ENCODE measurements at regions not wholly inside any gene's neighbourhood (a gene's known extent, or its start where the extent isn't known, plus 50 kb on each side); places are given as distances from the start of the nearest gene placed in this dataset.

- no peak overlapping the region for H3K4me3 ChIP-seq (ENCODE audit: low read depth, low read length)
- H3K36me3 ChIP-seq, result no peaks in the 10 kb centered on the region
- no peaks in the 10 kb centered on the region for H3K9me3 ChIP-seq
- H3K4me1 ChIP-seq, result peaks cover 9% of the 10 kb centered on the region
- TF ChIP-seq CTCF (IDR thresholded peaks at IDR 0.05; ENCODE audit: low read depth, low read length), result peak; percentile 85
- peak; percentile 56 for DNase-seq
- no peaks in the 10 kb centered on the region for H3K27me3 ChIP-seq
Measured at GRCh38 chr7:28296571-28297483, 115.5 kb upstream of the CREB5 start.

- TF ChIP-seq CTCF (IDR thresholded peaks at IDR 0.05; ENCODE audit: low read depth, low read length), result no peak
- Histone ChIP-seq H3K4me3 (ENCODE audit: low read depth, low read length) (no peak overlapping the region), H3K4me1 (peaks cover 3% of the 10 kb centered on the region; the same call in 1 of the 2 replicates), H3K9me3 (no peaks in the 10 kb centered on the region), H3K27me3 (no peaks in the 10 kb centered on the region), H3K36me3 (no peaks in the 10 kb centered on the region)
- no peak for DNase-seq
Measured at GRCh38 chr7:28297801-28298459, 114.4 kb upstream of the CREB5 start.

- no peak overlapping the region for H3K4me3 ChIP-seq (ENCODE audit: low read depth, low read length)
- H3K27me3 ChIP-seq, result no peaks in the 10 kb centered on the region
- H3K4me1 ChIP-seq, result no peaks in the 10 kb centered on the region
- peak; percentile 61 for DNase-seq
- TF ChIP-seq CTCF (IDR thresholded peaks at IDR 0.05; ENCODE audit: low read depth, low read length), result peak; percentile 83
- H3K36me3 ChIP-seq, result no peaks in the 10 kb centered on the region
- H3K9me3 ChIP-seq, result no peaks in the 10 kb centered on the region
Measured at GRCh38 chr7:28298870-28299518, 113.3 kb upstream of the CREB5 start.

- DNase-seq, result no peak
- no peaks in the 10 kb centered on the region for H3K27me3 ChIP-seq
- H3K36me3 ChIP-seq, result no peaks in the 10 kb centered on the region
- no peak overlapping the region for H3K4me3 ChIP-seq (ENCODE audit: low read depth, low read length)
- H3K4me1 ChIP-seq, result no peaks in the 10 kb centered on the region
- no peaks in the 10 kb centered on the region for H3K9me3 ChIP-seq
- no peak for TF ChIP-seq CTCF (IDR thresholded peaks at IDR 0.05; ENCODE audit: low read depth, low read length)
Measured at GRCh38 chr7:28299556-28299955, 112.8 kb upstream of the CREB5 start.

GRCh38 chr7:28300488-28300887 is 111.8 kb upstream of the CREB5 start:
- TF ChIP-seq CTCF (IDR thresholded peaks at IDR 0.05; ENCODE audit: low read depth, low read length), result no peak
- H3K9me3 ChIP-seq, result no peaks in the 10 kb centered on the region
- H3K27me3 ChIP-seq, result no peaks in the 10 kb centered on the region
- H3K36me3 ChIP-seq, result no peaks in the 10 kb centered on the region
- H3K4me3 ChIP-seq (ENCODE audit: low read depth, low read length), result no peak overlapping the region
- H3K4me1 ChIP-seq, result no peaks in the 10 kb centered on the region
- no peak for DNase-seq
